Fibroblast of lung (primary cell): ENCODE measurements at regions not wholly inside any gene's neighbourhood (a gene's known extent, or its start where the extent isn't known, plus 50 kb on each side); places are given as distances from the start of the nearest gene placed in this dataset.
"Not testable (repeated sequence)": the region's sequence is repeated elsewhere in the genome, so short reads cannot be mapped to it uniquely, and the experiment has no call there.

Experiments used
- CTCF ChIP-seq, 2 donors: IDR thresholded peaks in 1 of 2; conservative IDR thresholded peaks in 1 of 2; 1 replicate in 1 of 2; 2 replicates in 1 of 2; pipeline ENCODE4 v1.5.1; 2011 to 2012; ENCODE audit warnings: low read length in 2 of 2, control low read depth in 1 of 2, inconsistent platforms in 1 of 2, low read depth in 1 of 2, mild to moderate bottlenecking in 1 of 2
- EZH2 ChIP-seq: IDR thresholded peaks from 2 replicates; pipeline ENCODE4 v1.5.1; 2012; ENCODE audit warnings: low read length, control low read depth, mild to moderate bottlenecking; ENCODE audit errors: missing control alignments

GRCh38 chr11:89626881-89627280 lies 83.2 kb upstream of the TRIM77 start:
- TF ChIP-seq CTCF (conservative IDR thresholded peaks at IDR 0.05 in 1 of 2, IDR thresholded peaks at IDR 0.05 in 1 of 2; ENCODE audit: low read depth in 1 of 2, low read length in 2 of 2); EZH2: not testable (repeated sequence)
